Small intestine (tissue), 7 donors: ENCODE measurements at regions not wholly inside any gene's neighbourhood (a gene's known extent, or its start where the extent isn't known, plus 50 kb on each side); places are given as distances from the start of the nearest gene placed in this dataset.
A peak's percentile ranks its signal among the peaks of the same experiment; 100 is the strongest.

Experiments used
- DNase-seq, 2 donors: peaks; one replicate each; pipeline versions ENCODE4 v3.0.0 to v3.0.0-alpha.2; 2013
- FAIRE-seq: peaks from 2 replicates; lab custom pipeline; 2012; peaks lifted over from hg19 to GRCh38; lab: Jason Lieb, UNC
- H3K27ac ChIP-seq, 3 donors: one replicate each; pipeline ENCODE4 v1.5.1; 2013; ENCODE audit warnings: low read length in 2 of 3, mild to moderate bottlenecking in 2 of 3, control low read depth in 1 of 3, inconsistent platforms in 1 of 3, low read depth in 1 of 3, moderate library complexity in 1 of 3
- H3K27me3 ChIP-seq, 3 donors: one replicate each; pipeline ENCODE4 v1.6.1; 2013; ENCODE audit warnings: low read length in 3 of 3, inconsistent platforms in 1 of 3; ENCODE audit not compliant: control insufficient read depth in 3 of 3, insufficient read depth in 3 of 3
- H3K36me3 ChIP-seq, 3 donors: one replicate each; pipeline ENCODE4 v1.6.1; 2013; ENCODE audit warnings: low read length in 3 of 3, inconsistent platforms in 1 of 3, low read depth in 1 of 3, mild to moderate bottlenecking in 1 of 3, moderate library complexity in 1 of 3; ENCODE audit not compliant: control insufficient read depth in 3 of 3, insufficient read depth in 2 of 3
- H3K4me1 ChIP-seq, 3 donors: one replicate each; pipeline ENCODE4 v1.6.1; 2013; ENCODE audit warnings: low read length in 2 of 3, inconsistent platforms in 1 of 3, low read depth in 1 of 3, mild to moderate bottlenecking in 1 of 3, moderate library complexity in 1 of 3; ENCODE audit not compliant: control insufficient read depth in 3 of 3, insufficient read depth in 2 of 3
- H3K4me3 ChIP-seq, 3 donors: one replicate each; pipeline ENCODE4 v1.5.1; 2013; ENCODE audit warnings: low read length in 3 of 3, control low read depth in 1 of 3, inconsistent platforms in 1 of 3, low read depth in 1 of 3, mild to moderate bottlenecking in 1 of 3, moderate library complexity in 1 of 3
- H3K9me3 ChIP-seq, 2 donors: one replicate each; pipeline ENCODE4 v1.6.1; 2013; ENCODE audit warnings: low read depth in 1 of 2, low read length in 1 of 2; ENCODE audit not compliant: control insufficient read depth in 2 of 2, insufficient read depth in 1 of 2
- WGBS, 3 donors: extraction: QIAGEN DNeasy Blood & Tissue Kit; methylation state at CpG; one replicate each; pipeline ENCODE4 v1.1.7; 2013; 5-methylcytosine and 5-hydroxymethylcytosine counted together
- donor health status: healthy with polysubstance abuse.
- donor health status: control.
- donor health status: control.
- donor health status: Bipolar disorder and iron deficiency.
- donor health status: healthy.

- H3K9me3 ChIP-seq: peaks cover 0 to 4% of the 10 kb centered on the region in 2 donors
- H3K36me3 ChIP-seq: no peaks in the 10 kb centered on the region
- peak; percentile 80 to 91 for DNase-seq
- 20 to 45% (median 31%) methylated on average over 5 of the region's 5 CpGs for WGBS, 3 donors
- no peak overlapping the region for H3K4me3 ChIP-seq
- FAIRE-seq: no peak
- H3K4me1 ChIP-seq: peaks cover 5 to 37% (median 12%) of the 10 kb centered on the region in 3 donors
- H3K27me3 ChIP-seq: no peaks in the 10 kb centered on the region
- H3K27ac ChIP-seq: peak overlapping the region; percentile 55 to 65 (median 56)
These were observed 147.4 kb downstream of the BBOX1 start for GRCh38 chr11:27187848-27188621.

- 13 to 47% (median 15%) methylated on average over 4 of the region's 4 CpGs for WGBS, 3 donors
- peak overlapping the region; percentile 55 to 65 (median 56) for H3K27ac ChIP-seq
- no peak for FAIRE-seq
These were observed 146.6 kb downstream of the BBOX1 start for GRCh38 chr11:27187075-27187847.

DNA sequence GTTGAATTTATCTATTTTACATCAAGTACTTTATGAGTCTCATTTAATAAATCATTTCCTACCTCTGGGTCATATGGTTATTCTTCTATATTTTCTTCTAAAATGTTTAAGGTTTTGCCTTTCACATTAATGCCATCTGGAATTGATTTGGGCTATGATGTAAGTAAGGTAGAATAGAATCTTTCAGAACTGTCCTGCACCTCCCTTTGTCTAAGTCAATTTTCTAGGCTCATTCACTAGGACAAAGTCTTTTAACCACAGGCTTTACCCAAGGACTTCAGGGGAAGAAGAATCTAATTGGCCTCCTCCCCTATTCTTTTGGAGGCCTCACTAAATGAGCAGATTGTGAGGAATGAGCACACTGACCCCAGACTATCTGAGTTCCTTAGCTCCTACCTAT, 146.0 kb downstream of the BBOX1 start:
- FAIRE-seq (no peak), DNase-seq (peak in 1 of 2 donors; percentile 18)
- Histone ChIP-seq H3K27ac (peak overlapping the region; percentile 55 to 65 (median 56)), H3K4me1 (peaks cover 5 to 37% (median 12%) of the 10 kb centered on the region in 3 donors), H3K4me3 (no peak overlapping the region), H3K36me3 (no peaks in the 10 kb centered on the region), H3K27me3 (no peaks in the 10 kb centered on the region), H3K9me3 (peaks cover 0 to 4% of the 10 kb centered on the region in 2 donors)

More at GRCh38 chr11:27187075-27187847, 146.6 kb downstream of the BBOX1 start:
- peaks cover 5 to 37% (median 12%) of the 10 kb centered on the region in 3 donors for H3K4me1 ChIP-seq
- DNase-seq: peak in 1 of 2 donors; percentile 53
- no peaks in the 10 kb centered on the region for H3K27me3 ChIP-seq
- H3K4me3 ChIP-seq: no peak overlapping the region
- peaks cover 0 to 4% of the 10 kb centered on the region in 2 donors for H3K9me3 ChIP-seq
- H3K36me3 ChIP-seq: no peaks in the 10 kb centered on the region

DNA sequence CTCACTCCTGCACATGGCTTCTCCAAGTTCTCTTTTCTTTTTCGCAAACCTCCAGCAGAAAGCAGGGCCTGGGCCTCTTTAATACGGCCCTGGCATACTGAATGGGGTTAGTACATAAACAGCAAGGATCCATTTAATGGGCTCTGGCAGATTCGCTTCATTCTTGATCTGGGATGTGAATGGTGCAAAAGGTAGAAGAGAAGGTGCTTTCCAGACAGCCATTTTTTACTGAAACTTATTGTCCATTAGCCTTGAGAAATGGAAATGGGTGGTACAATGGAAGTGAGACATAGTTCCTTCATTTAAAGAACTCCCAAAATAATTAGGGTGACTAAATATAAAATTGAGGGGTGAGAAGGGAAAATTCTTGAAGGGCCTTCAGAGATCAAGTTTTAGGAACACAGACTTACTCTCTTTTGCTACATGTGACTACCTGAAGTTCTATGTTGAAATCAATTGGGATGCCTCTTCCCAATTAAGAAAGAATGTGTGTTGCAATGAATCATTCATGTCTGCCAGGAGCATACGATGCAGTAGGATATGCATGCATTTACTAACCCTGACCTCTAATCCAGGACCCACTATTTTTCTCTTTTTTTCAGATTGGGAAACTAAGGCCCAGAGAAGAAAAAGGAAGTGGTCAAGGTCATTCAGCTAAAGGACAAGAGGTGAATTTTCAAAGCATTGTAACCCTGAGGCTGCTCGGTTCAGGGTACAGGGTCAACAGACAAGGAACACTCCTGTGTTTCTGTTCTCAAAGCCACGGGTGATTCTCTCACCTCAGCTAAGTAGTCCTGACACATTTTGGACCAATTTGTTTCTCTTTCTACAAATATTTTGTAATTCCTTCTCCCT, 144.1 kb downstream of the BBOX1 start:
- Histone ChIP-seq H3K27me3 (no peaks in the 10 kb centered on the region), H3K27ac (no peak overlapping the region), H3K4me3 (no peak overlapping the region), H3K9me3 (peaks cover 0 to 4% of the 10 kb centered on the region in 2 donors), H3K36me3 (no peaks in the 10 kb centered on the region), H3K4me1 (peaks cover 5 to 34% (median 12%) of the 10 kb centered on the region in 3 donors)
- 66 to 76% (median 71%) methylated on average over 6 of the region's 6 CpGs for WGBS, 3 donors
- no peak for FAIRE-seq
- no peak for DNase-seq

DNA sequence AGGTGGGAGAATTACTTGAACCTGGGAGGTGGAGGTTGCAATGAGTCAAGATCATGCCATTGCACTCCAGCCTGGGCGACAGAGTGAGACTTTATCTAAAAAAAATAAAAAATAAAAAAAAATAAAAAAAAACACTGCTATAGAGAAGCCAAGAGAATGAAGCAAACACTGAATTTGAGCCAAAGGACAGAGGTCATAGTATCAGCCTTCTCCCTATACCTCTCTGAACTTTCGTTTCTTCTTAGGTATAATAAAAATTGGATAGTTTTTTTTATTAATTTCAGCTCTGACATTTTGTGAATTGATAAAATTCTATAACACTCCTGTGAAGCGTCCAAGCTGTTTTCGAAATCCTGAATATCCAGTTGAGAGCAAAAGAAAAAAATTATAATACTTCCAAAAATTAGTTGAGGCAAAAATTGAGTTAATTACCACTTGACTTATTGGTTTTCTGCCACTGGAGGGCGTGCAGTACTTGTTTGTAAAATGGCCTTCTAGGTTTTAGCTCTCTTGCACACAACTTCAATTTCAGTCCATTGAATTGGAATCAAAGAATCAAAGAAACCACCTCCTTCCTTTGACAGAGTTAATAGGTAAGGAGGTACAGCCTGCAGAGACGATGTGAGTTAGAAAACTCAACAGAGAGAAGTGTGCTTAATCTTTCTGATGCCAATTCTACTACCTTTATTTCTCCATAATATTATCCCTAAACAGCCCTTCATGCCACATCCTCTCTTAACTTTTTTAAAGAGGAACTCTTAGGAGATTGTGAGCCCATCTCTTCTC, 143.2 kb downstream of the BBOX1 start:
- peak; percentile 57 for FAIRE-seq
- WGBS, 3 donors: 8 to 24% (median 13%) methylated on average over 6 of the region's 6 CpGs
- H3K4me3 ChIP-seq: no peak overlapping the region

GRCh38 chr11:27179334-27179733, 138.7 kb downstream of the BBOX1 start:
- DNase-seq (no peak), FAIRE-seq (no peak)
- Histone ChIP-seq H3K4me1 (peaks cover 0 to 4% (median 0%) of the 10 kb centered on the region in 3 donors), H3K27ac (no peak overlapping the region), H3K9me3 (no peaks in the 10 kb centered on the region), H3K4me3 (no peak overlapping the region), H3K27me3 (no peaks in the 10 kb centered on the region), H3K36me3 (no peaks in the 10 kb centered on the region)
- 60 to 87% (median 81%) methylated on average over 3 of the region's 3 CpGs for WGBS, 3 donors

More for the DNA sequence above, 143.2 kb downstream of the BBOX1 start:
- peak; percentile 77 to 81 for DNase-seq
- no peak overlapping the region for H3K27ac ChIP-seq
- H3K4me1 ChIP-seq: peaks cover 5 to 29% (median 12%) of the 10 kb centered on the region in 3 donors
- no peaks in the 10 kb centered on the region for H3K36me3 ChIP-seq
- no peaks in the 10 kb centered on the region for H3K27me3 ChIP-seq
- H3K9me3 ChIP-seq: peaks cover 0 to 4% of the 10 kb centered on the region in 2 donors

- no peak overlapping the region for H3K27ac ChIP-seq
- no peaks in the 10 kb centered on the region for H3K9me3 ChIP-seq
- no peaks in the 10 kb centered on the region for H3K4me1 ChIP-seq
- no peak for DNase-seq
- no peak overlapping the region for H3K4me3 ChIP-seq
- WGBS, 3 donors: 71 to 92% (median 78%) methylated on average over 5 of the region's 5 CpGs
- H3K27me3 ChIP-seq: peaks cover 0 to under 1% (median 0%) of the 10 kb centered on the region in 3 donors
- no peaks in the 10 kb centered on the region for H3K36me3 ChIP-seq
- FAIRE-seq: no peak
These were observed 138.2 kb downstream of the BBOX1 start for GRCh38 chr11:27178859-27179258.
